HUES6 (cell line): ENCODE measurements at regions not wholly inside any gene's neighbourhood (a gene's known extent, or its start where the extent isn't known, plus 50 kb on each side); places are given as distances from the start of the nearest gene placed in this dataset.

ENCODE experiments used
- H3K27ac ChIP-seq: 2 replicates; pipeline ENCODE4 v1.7.0; 2013; ENCODE audit warnings: low read depth, mild to moderate bottlenecking, low read length, inconsistent platforms
- H3K27me3 ChIP-seq: 2 replicates; pipeline ENCODE4 v1.6.1; 2013; ENCODE audit warnings: low read length; ENCODE audit not compliant: control insufficient read depth, insufficient read depth
- H3K36me3 ChIP-seq: 2 replicates; pipeline ENCODE4 v1.6.1; 2013; ENCODE audit warnings: low read length; ENCODE audit not compliant: control insufficient read depth, insufficient read depth
- H3K4me1 ChIP-seq: 2 replicates; pipeline ENCODE4 v1.6.1; 2013; ENCODE audit warnings: low read length; ENCODE audit not compliant: control insufficient read depth, insufficient read depth
- H3K4me3 ChIP-seq: 2 replicates; pipeline ENCODE4 v1.5.1; 2013; ENCODE audit warnings: low read depth, low read length
- H3K9ac ChIP-seq: one replicate; pipeline ENCODE4 v1.6.1; 2013; ENCODE audit warnings: mild to moderate bottlenecking, low read length
- H3K9me3 ChIP-seq: 2 replicates; pipeline ENCODE4 v1.6.1; 2013; ENCODE audit warnings: low read depth, low read length; ENCODE audit not compliant: control insufficient read depth, insufficient read depth

GRCh38 chr5:136811086-136811485 is 445.7 kb upstream of the TRPC7 start:
- H3K9ac ChIP-seq, result no peak overlapping the region
- H3K27ac ChIP-seq, result no peak overlapping the region
- no peaks in the 10 kb centered on the region for H3K9me3 ChIP-seq
- no peaks in the 10 kb centered on the region for H3K4me1 ChIP-seq
- no peak overlapping the region for H3K4me3 ChIP-seq
- H3K27me3 ChIP-seq, result no peaks in the 10 kb centered on the region
- no peaks in the 10 kb centered on the region for H3K36me3 ChIP-seq

- no peaks in the 10 kb centered on the region for H3K27me3 ChIP-seq
- no peaks in the 10 kb centered on the region for H3K36me3 ChIP-seq
- no peaks in the 10 kb centered on the region for H3K9me3 ChIP-seq
- H3K4me3 ChIP-seq, result no peak overlapping the region
- no peak overlapping the region for H3K9ac ChIP-seq
- no peak overlapping the region for H3K27ac ChIP-seq
- no peaks in the 10 kb centered on the region for H3K4me1 ChIP-seq
Observed at GRCh38 chr5:136810261-136810801, 445.0 kb upstream of the TRPC7 start.

GRCh38 chr5:136809382-136809781 is 444.0 kb upstream of the TRPC7 start:
- Histone ChIP-seq H3K27me3 (no peaks in the 10 kb centered on the region), H3K27ac (no peak overlapping the region), H3K36me3 (no peaks in the 10 kb centered on the region), H3K9me3 (no peaks in the 10 kb centered on the region), H3K9ac (no peak overlapping the region), H3K4me1 (no peaks in the 10 kb centered on the region), H3K4me3 (no peak overlapping the region)

- Histone ChIP-seq H3K4me1 (no peaks in the 10 kb centered on the region), H3K27me3 (no peaks in the 10 kb centered on the region), H3K9ac (no peak overlapping the region), H3K36me3 (no peaks in the 10 kb centered on the region), H3K4me3 (no peak overlapping the region), H3K9me3 (no peaks in the 10 kb centered on the region), H3K27ac (no peak overlapping the region)
Observed at GRCh38 chr5:136808756-136809155, 443.4 kb upstream of the TRPC7 start.

- no peak overlapping the region for H3K9ac ChIP-seq
- no peaks in the 10 kb centered on the region for H3K27me3 ChIP-seq
- H3K9me3 ChIP-seq, result no peaks in the 10 kb centered on the region
- no peaks in the 10 kb centered on the region for H3K4me1 ChIP-seq
- no peak overlapping the region for H3K27ac ChIP-seq
- no peaks in the 10 kb centered on the region for H3K36me3 ChIP-seq
- H3K4me3 ChIP-seq, result no peak overlapping the region
Observed at GRCh38 chr5:136805466-136805865, 440.1 kb upstream of the TRPC7 start.

- H3K27me3 ChIP-seq, result no peaks in the 10 kb centered on the region
- no peak overlapping the region for H3K4me3 ChIP-seq
- H3K9ac ChIP-seq, result no peak overlapping the region
- no peak overlapping the region for H3K27ac ChIP-seq
- no peaks in the 10 kb centered on the region for H3K36me3 ChIP-seq
- H3K4me1 ChIP-seq, result no peaks in the 10 kb centered on the region
- H3K9me3 ChIP-seq, result no peaks in the 10 kb centered on the region
Observed at GRCh38 chr5:136802383-136802782, 437.0 kb upstream of the TRPC7 start.

GRCh38 chr5:136799806-136800372 is 434.5 kb upstream of the TRPC7 start:
- Histone ChIP-seq H3K27me3 (no peaks in the 10 kb centered on the region), H3K9ac (no peak overlapping the region), H3K4me1 (no peaks in the 10 kb centered on the region), H3K9me3 (no peaks in the 10 kb centered on the region), H3K36me3 (no peaks in the 10 kb centered on the region), H3K4me3 (no peak overlapping the region), H3K27ac (no peak overlapping the region)

GRCh38 chr5:136793300-136793699 is 428.0 kb upstream of the TRPC7 start:
- no peaks in the 10 kb centered on the region for H3K36me3 ChIP-seq
- H3K4me3 ChIP-seq, result no peak overlapping the region
- H3K27ac ChIP-seq, result no peak overlapping the region
- H3K4me1 ChIP-seq, result 0 out of 2 replicates have a peak, but pooled peaks cover 3% of the 10 kb centered on the region
- H3K9me3 ChIP-seq, result peaks cover 7% of the 10 kb centered on the region
- H3K9ac ChIP-seq, result no peak overlapping the region
- no peaks in the 10 kb centered on the region for H3K27me3 ChIP-seq

- H3K27me3 ChIP-seq, result no peaks in the 10 kb centered on the region
- no peak overlapping the region for H3K27ac ChIP-seq
Observed at GRCh38 chr5:136781464-136781863, 416.1 kb upstream of the TRPC7 start.

GRCh38 chr5:136780518-136780917 is 415.2 kb upstream of the TRPC7 start:
- Histone ChIP-seq H3K4me1 (peaks cover 7% of the 10 kb centered on the region; the same call in 1 of the 2 replicates), H3K9me3 (peaks cover 6% of the 10 kb centered on the region; the same call in 1 of the 2 replicates), H3K27me3 (no peaks in the 10 kb centered on the region), H3K36me3 (no peaks in the 10 kb centered on the region), H3K27ac (no peak overlapping the region), H3K4me3 (no peak overlapping the region), H3K9ac (no peak overlapping the region)

More at GRCh38 chr5:136781464-136781863, 416.1 kb upstream of the TRPC7 start:
- Histone ChIP-seq H3K36me3 (no peaks in the 10 kb centered on the region), H3K4me3 (no peak overlapping the region), H3K9ac (no peak overlapping the region), H3K4me1 (peaks cover 7% of the 10 kb centered on the region; the same call in 1 of the 2 replicates), H3K9me3 (no peaks in the 10 kb centered on the region)

- Histone ChIP-seq H3K9me3 (peaks cover 9% of the 10 kb centered on the region; the same call in 1 of the 2 replicates), H3K27me3 (no peaks in the 10 kb centered on the region), H3K4me3 (no peak overlapping the region), H3K9ac (no peak overlapping the region), H3K4me1 (peaks cover 10% of the 10 kb centered on the region), H3K27ac (no peak overlapping the region), H3K36me3 (no peaks in the 10 kb centered on the region)
Observed at GRCh38 chr5:136776022-136776927, 410.9 kb upstream of the TRPC7 start.
